Heart left ventricle (tissue), 13 donors: ENCODE measurements at regions not wholly inside any gene's neighbourhood (a gene's known extent, or its start where the extent isn't known, plus 50 kb on each side); places are given as distances from the start of the nearest gene placed in this dataset.

ENCODE experiments used
- POLR2A ChIP-seq, 2 donors: fragments of 450-650 bp; IDR thresholded peaks; one replicate each; pipeline ENCODE4 v1.6.1; 2017; ENCODE audit warnings: antibody characterized with exemption in 2 of 2, mild to moderate bottlenecking in 2 of 2, moderate library complexity in 2 of 2
- TF ChIP-seq, protein P1 (sequence below), 12 donors: fragments of 200-600 bp; sonication (generic) in 4 of 12; IDR thresholded peaks; one replicate each; pipeline versions ENCODE4 v1.5.0 to v1.8.0; 2018 to 2022; ENCODE audit warnings: antibody characterized with exemption in 12 of 12, mild to moderate bottlenecking in 5 of 12
- donor health status: ischemic (EF 13 %, LVEDD 7.1; RV severe dilation, severe dysfunction).
- donor health status: DM: no; HTN: yes; CAD: no.
- donor health status: DM: no; HTN: no; CAD: no.
- donor health status: ischemic (EF 25% LVEDD 6.9; RV normal size, moderate dysfunction).
- donor health status: ischemic (EF 25% LVEDD 5.7; RV mildly dilated, moderate dysfunction).
- donor health status: ischemic (EF 35%, LVEDD 5.7; RV mildly dilated, moderate dysfunction).
- donor health status: nonischemic (EF 11% LVEDD 7.7; RV severe dilation, severe dysfunction).
- donor health status: DM: yes; HTN: yes; CAD: no.
- donor health status: PGD.
- donor health status: ischemic (EF 29% LVEDD 5.4; RV normal size, mild dysfunction).
- donor health status: nonischemic (EF 23%, LVEDD 6.1; RV moderate dilation, normal function).

DNA sequence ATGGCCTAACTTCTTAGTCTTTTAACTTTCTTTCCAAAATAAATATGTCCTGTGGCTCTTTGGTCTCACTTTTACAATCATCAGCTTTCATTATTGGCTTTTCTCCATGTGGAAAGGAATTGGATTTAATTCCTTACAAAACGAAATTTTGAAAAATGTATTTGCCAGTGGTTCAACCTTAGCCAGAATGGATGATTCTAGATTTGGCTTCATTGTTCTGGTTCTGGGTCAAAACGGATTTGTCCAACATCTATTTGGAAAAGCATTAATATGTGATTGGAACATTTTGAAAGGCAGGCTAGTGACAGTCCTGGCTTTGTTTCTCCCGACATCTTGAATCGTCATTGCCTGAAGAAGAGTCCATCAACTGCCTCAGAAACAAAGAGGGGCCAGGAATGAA, 59.2 kb downstream of the TENT5A start:
- TF ChIP-seq POLR2A (IDR thresholded peaks at IDR 0.05) = no peak
- TF ChIP-seq, protein P1, sequence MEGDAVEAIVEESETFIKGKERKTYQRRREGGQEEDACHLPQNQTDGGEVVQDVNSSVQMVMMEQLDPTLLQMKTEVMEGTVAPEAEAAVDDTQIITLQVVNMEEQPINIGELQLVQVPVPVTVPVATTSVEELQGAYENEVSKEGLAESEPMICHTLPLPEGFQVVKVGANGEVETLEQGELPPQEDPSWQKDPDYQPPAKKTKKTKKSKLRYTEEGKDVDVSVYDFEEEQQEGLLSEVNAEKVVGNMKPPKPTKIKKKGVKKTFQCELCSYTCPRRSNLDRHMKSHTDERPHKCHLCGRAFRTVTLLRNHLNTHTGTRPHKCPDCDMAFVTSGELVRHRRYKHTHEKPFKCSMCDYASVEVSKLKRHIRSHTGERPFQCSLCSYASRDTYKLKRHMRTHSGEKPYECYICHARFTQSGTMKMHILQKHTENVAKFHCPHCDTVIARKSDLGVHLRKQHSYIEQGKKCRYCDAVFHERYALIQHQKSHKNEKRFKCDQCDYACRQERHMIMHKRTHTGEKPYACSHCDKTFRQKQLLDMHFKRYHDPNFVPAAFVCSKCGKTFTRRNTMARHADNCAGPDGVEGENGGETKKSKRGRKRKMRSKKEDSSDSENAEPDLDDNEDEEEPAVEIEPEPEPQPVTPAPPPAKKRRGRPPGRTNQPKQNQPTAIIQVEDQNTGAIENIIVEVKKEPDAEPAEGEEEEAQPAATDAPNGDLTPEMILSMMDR (IDR thresholded peaks at IDR 0.05) = no peak
